Activated T-cell treated with anti-CD3 and anti-CD28 coated beads, Interleukin-2, amount 50 U/mL, for 24 hours (primary cell): ENCODE measurements at regions not wholly inside any gene's neighbourhood (a gene's known extent, or its start where the extent isn't known, plus 50 kb on each side); places are given as distances from the start of the nearest gene placed in this dataset.

Experiments used
- DNase-seq: peaks from one replicate; pipeline ENCODE4 v3.0.0-alpha.2; 2020
- H3K27ac Mint-ChIP-seq: 2 replicates; pipeline ENCODE4 v1.8.0; 2020; ENCODE audit warnings: mild to moderate bottlenecking, mixed read lengths
- H3K27me3 Mint-ChIP-seq: 2 replicates; pipeline ENCODE4 v1.8.0; 2020; ENCODE audit warnings: mixed read lengths
- H3K36me3 Mint-ChIP-seq: 2 replicates; pipeline ENCODE4 v1.8.0; 2020; ENCODE audit warnings: low read depth, mixed read lengths
- H3K4me1 Mint-ChIP-seq: 2 replicates; pipeline ENCODE4 v1.8.0; 2020; ENCODE audit warnings: low read depth, mixed read lengths
- H3K4me3 Mint-ChIP-seq: 2 replicates; pipeline ENCODE4 v1.8.0; 2020; ENCODE audit warnings: mild to moderate bottlenecking, moderate library complexity, mixed read lengths
- H3K9me3 Mint-ChIP-seq: 2 replicates; pipeline ENCODE4 v1.8.0; 2020; ENCODE audit warnings: mixed read lengths

GRCh38 chr18:45456090-45457021, 158.9 kb upstream of the SLC14A2 start:
- DNase-seq, result no peak
- no peaks in the 10 kb centered on the region for H3K9me3 Mint-ChIP-seq
- no peak overlapping the region for H3K27ac Mint-ChIP-seq
- peaks cover 20% of the 10 kb centered on the region for H3K27me3 Mint-ChIP-seq
- no peaks in the 10 kb centered on the region for H3K4me1 Mint-ChIP-seq
- H3K36me3 Mint-ChIP-seq, result no peaks in the 10 kb centered on the region
- H3K4me3 Mint-ChIP-seq, result no peak overlapping the region

GRCh38 chr18:45458033-45458432, 157.2 kb upstream of the SLC14A2 start:
- H3K36me3 Mint-ChIP-seq, result no peaks in the 10 kb centered on the region
- H3K4me3 Mint-ChIP-seq, result no peak overlapping the region
- H3K27me3 Mint-ChIP-seq, result peaks cover 20% of the 10 kb centered on the region
- H3K27ac Mint-ChIP-seq, result no peak overlapping the region
- DNase-seq, result no peak
- no peaks in the 10 kb centered on the region for H3K9me3 Mint-ChIP-seq
- H3K4me1 Mint-ChIP-seq, result no peaks in the 10 kb centered on the region

- peaks cover 23% of the 10 kb centered on the region for H3K27me3 Mint-ChIP-seq
- H3K4me3 Mint-ChIP-seq, result no peak overlapping the region
- H3K4me1 Mint-ChIP-seq, result no peaks in the 10 kb centered on the region
- no peaks in the 10 kb centered on the region for H3K9me3 Mint-ChIP-seq
- H3K27ac Mint-ChIP-seq, result no peak overlapping the region
- H3K36me3 Mint-ChIP-seq, result no peaks in the 10 kb centered on the region
- no peak for DNase-seq
Measured at GRCh38 chr18:45462179-45462578, 153.1 kb upstream of the SLC14A2 start.

GRCh38 chr18:45463451-45463850, 151.8 kb upstream of the SLC14A2 start:
- H3K9me3 Mint-ChIP-seq, result no peaks in the 10 kb centered on the region
- H3K27me3 Mint-ChIP-seq, result peaks cover 16% of the 10 kb centered on the region
- no peak overlapping the region for H3K27ac Mint-ChIP-seq
- H3K4me3 Mint-ChIP-seq, result no peak overlapping the region
- H3K4me1 Mint-ChIP-seq, result no peaks in the 10 kb centered on the region
- no peak for DNase-seq
- no peaks in the 10 kb centered on the region for H3K36me3 Mint-ChIP-seq

- Mint-ChIP-seq H3K4me1 (no peaks in the 10 kb centered on the region), H3K4me3 (no peak overlapping the region), H3K9me3 (no peaks in the 10 kb centered on the region), H3K27ac (no peak overlapping the region), H3K27me3 (peaks cover 16% of the 10 kb centered on the region), H3K36me3 (no peaks in the 10 kb centered on the region)
- no peak for DNase-seq
Measured at GRCh38 chr18:45464619-45465018, 150.7 kb upstream of the SLC14A2 start.

GRCh38 chr18:45467293-45467692, 148.0 kb upstream of the SLC14A2 start:
- H3K27me3 Mint-ChIP-seq, result peaks cover 16% of the 10 kb centered on the region
- no peak for DNase-seq
- no peaks in the 10 kb centered on the region for H3K4me1 Mint-ChIP-seq
- H3K27ac Mint-ChIP-seq, result no peak overlapping the region
- no peaks in the 10 kb centered on the region for H3K36me3 Mint-ChIP-seq
- no peak overlapping the region for H3K4me3 Mint-ChIP-seq
- H3K9me3 Mint-ChIP-seq, result no peaks in the 10 kb centered on the region

- Mint-ChIP-seq H3K36me3 (no peaks in the 10 kb centered on the region), H3K27me3 (peaks cover 16% of the 10 kb centered on the region), H3K4me1 (no peaks in the 10 kb centered on the region), H3K4me3 (no peak overlapping the region), H3K27ac (no peak overlapping the region), H3K9me3 (no peaks in the 10 kb centered on the region)
- no peak for DNase-seq
Measured at GRCh38 chr18:45467945-45468344, 147.3 kb upstream of the SLC14A2 start.

GRCh38 chr18:45478889-45479288, 136.4 kb upstream of the SLC14A2 start:
- Mint-ChIP-seq H3K27ac (no peak overlapping the region), H3K36me3 (no peaks in the 10 kb centered on the region), H3K4me1 (no peaks in the 10 kb centered on the region), H3K27me3 (peaks cover 23% of the 10 kb centered on the region), H3K9me3 (no peaks in the 10 kb centered on the region), H3K4me3 (no peak overlapping the region)
- DNase-seq, result no peak

- Mint-ChIP-seq H3K4me3 (no peak overlapping the region), H3K9me3 (no peaks in the 10 kb centered on the region), H3K36me3 (no peaks in the 10 kb centered on the region), H3K4me1 (no peaks in the 10 kb centered on the region), H3K27me3 (peaks cover 31% of the 10 kb centered on the region), H3K27ac (no peak overlapping the region)
- DNase-seq, result no peak
Measured at GRCh38 chr18:45480219-45481015, 134.9 kb upstream of the SLC14A2 start.

GRCh38 chr18:45481821-45482220, 133.5 kb upstream of the SLC14A2 start:
- H3K9me3 Mint-ChIP-seq, result no peaks in the 10 kb centered on the region
- H3K27me3 Mint-ChIP-seq, result peaks cover 36% of the 10 kb centered on the region
- DNase-seq, result no peak
- H3K36me3 Mint-ChIP-seq, result no peaks in the 10 kb centered on the region
- H3K4me1 Mint-ChIP-seq, result no peaks in the 10 kb centered on the region
- no peak overlapping the region for H3K4me3 Mint-ChIP-seq
- no peak overlapping the region for H3K27ac Mint-ChIP-seq

GRCh38 chr18:45482286-45482685, 133.0 kb upstream of the SLC14A2 start:
- Mint-ChIP-seq H3K9me3 (no peaks in the 10 kb centered on the region), H3K4me3 (no peak overlapping the region), H3K4me1 (no peaks in the 10 kb centered on the region), H3K27ac (no peak overlapping the region), H3K27me3 (peaks cover 36% of the 10 kb centered on the region), H3K36me3 (no peaks in the 10 kb centered on the region)
- DNase-seq, result no peak

GRCh38 chr18:45487581-45487980, 127.7 kb upstream of the SLC14A2 start:
- peaks cover 25% of the 10 kb centered on the region for H3K27me3 Mint-ChIP-seq
- no peaks in the 10 kb centered on the region for H3K9me3 Mint-ChIP-seq
- DNase-seq, result no peak
- no peaks in the 10 kb centered on the region for H3K4me1 Mint-ChIP-seq
- no peak overlapping the region for H3K4me3 Mint-ChIP-seq
- H3K27ac Mint-ChIP-seq, result no peak overlapping the region
- no peaks in the 10 kb centered on the region for H3K36me3 Mint-ChIP-seq

GRCh38 chr18:45488645-45489044, 126.6 kb upstream of the SLC14A2 start:
- Mint-ChIP-seq H3K36me3 (no peaks in the 10 kb centered on the region), H3K9me3 (no peaks in the 10 kb centered on the region), H3K4me3 (no peak overlapping the region), H3K27ac (no peak overlapping the region), H3K27me3 (peaks cover 24% of the 10 kb centered on the region), H3K4me1 (no peaks in the 10 kb centered on the region)
- DNase-seq, result no peak

- no peaks in the 10 kb centered on the region for H3K36me3 Mint-ChIP-seq
- DNase-seq, result no peak
- H3K4me3 Mint-ChIP-seq, result no peak overlapping the region
- peaks cover 2% of the 10 kb centered on the region for H3K27me3 Mint-ChIP-seq
- H3K9me3 Mint-ChIP-seq, result no peaks in the 10 kb centered on the region
- H3K4me1 Mint-ChIP-seq, result no peaks in the 10 kb centered on the region
- no peak overlapping the region for H3K27ac Mint-ChIP-seq
Measured at GRCh38 chr18:45493830-45494229, 121.4 kb upstream of the SLC14A2 start.

- H3K27me3 Mint-ChIP-seq, result peaks cover 2% of the 10 kb centered on the region
- H3K4me1 Mint-ChIP-seq, result no peaks in the 10 kb centered on the region
- no peaks in the 10 kb centered on the region for H3K36me3 Mint-ChIP-seq
- no peak overlapping the region for H3K4me3 Mint-ChIP-seq
- DNase-seq, result no peak
- no peak overlapping the region for H3K27ac Mint-ChIP-seq
- H3K9me3 Mint-ChIP-seq, result no peaks in the 10 kb centered on the region
Measured at GRCh38 chr18:45494811-45495210, 120.5 kb upstream of the SLC14A2 start.
